Left lung (tissue), 4 donors: ENCODE measurements at regions not wholly inside any gene's neighbourhood (a gene's known extent, or its start where the extent isn't known, plus 50 kb on each side); places are given as distances from the start of the nearest gene placed in this dataset.

Experiments used
- ATAC-seq: fragments of 200-7000 bp; cut with Tn5 transposase; one replicate; pipeline ENCODE4 v1.9.1; 2020; ENCODE audit warnings: moderate library complexity
- DNase-seq, 4 donors: peaks; one replicate each; pipeline ENCODE4 v3.0.0-alpha.2; 2013 to 2020
- H3K27ac ChIP-seq, 2 donors: fragments of 200-600 bp; sonication (generic) in 1 of 2; one replicate each; pipeline versions ENCODE4 v1.5.0 to v1.8.0; 2020 to 2021
- H3K27me3 ChIP-seq, 2 donors: fragments of 200-600 bp; sonication (generic) in 1 of 2; one replicate each; pipeline versions ENCODE4 v1.5.0 to v1.8.0; 2020 to 2021
- H3K36me3 ChIP-seq, 2 donors: fragments of 200-600 bp; sonication (generic) in 1 of 2; one replicate each; pipeline versions ENCODE4 v1.5.0 to v1.8.0; 2020 to 2021
- H3K4me1 ChIP-seq, 2 donors: fragments of 200-600 bp; one replicate each; pipeline ENCODE4 v1.8.0; 2021
- H3K4me3 ChIP-seq, 2 donors: fragments of 200-600 bp; sonication (generic) in 1 of 2; one replicate each; pipeline versions ENCODE4 v1.5.0 to v1.8.0; 2020 to 2021; ENCODE audit warnings: mild to moderate bottlenecking in 1 of 2
- H3K9me3 ChIP-seq, 2 donors: fragments of 200-600 bp; sonication (generic) in 1 of 2; one replicate each; pipeline versions ENCODE4 v1.5.0 to v1.8.0; 2020 to 2021
- CTCF ChIP-seq, 2 donors: fragments of 200-600 bp; sonication (generic) in 1 of 2; IDR thresholded peaks; one replicate each; pipeline versions ENCODE4 v1.5.0 to v1.8.0; 2021; ENCODE audit warnings: antibody characterized with exemption in 2 of 2
- intact Hi-C, 2 donors: fragments of 100-400 bp; cut with DNase I; formaldehyde crosslinking; loops; one replicate each; pipeline versions ENCODE4 v1.11.2 to v1.14.2; 2022
- donor health status: DM: no; HTN: yes; CAD: no.
- donor health status: DM: no; HTN: no; CAD: no.

- no peak for ATAC-seq
- peaks cover 0 to 6% of the 10 kb centered on the region in 2 donors for H3K9me3 ChIP-seq
- TF ChIP-seq CTCF (IDR thresholded peaks at IDR 0.05): no peak
- no peaks in the 10 kb centered on the region for H3K36me3 ChIP-seq
- H3K4me1 ChIP-seq: no peaks in the 10 kb centered on the region
- DNase-seq: no peak
- H3K4me3 ChIP-seq: no peak overlapping the region
- H3K27me3 ChIP-seq: no peaks in the 10 kb centered on the region
- H3K27ac ChIP-seq: no peak overlapping the region
- intact Hi-C loops: no loop called here
Measured at GRCh38 chr12:103250487-103250886, 245.3 kb downstream of the C12orf42 start.
